ENCODE measurements at regions not wholly inside any gene's neighbourhood (a gene's known extent, or its start where the extent isn't known, plus 50 kb on each side); places are given as distances from the start of the nearest gene placed in this dataset.

DNA sequence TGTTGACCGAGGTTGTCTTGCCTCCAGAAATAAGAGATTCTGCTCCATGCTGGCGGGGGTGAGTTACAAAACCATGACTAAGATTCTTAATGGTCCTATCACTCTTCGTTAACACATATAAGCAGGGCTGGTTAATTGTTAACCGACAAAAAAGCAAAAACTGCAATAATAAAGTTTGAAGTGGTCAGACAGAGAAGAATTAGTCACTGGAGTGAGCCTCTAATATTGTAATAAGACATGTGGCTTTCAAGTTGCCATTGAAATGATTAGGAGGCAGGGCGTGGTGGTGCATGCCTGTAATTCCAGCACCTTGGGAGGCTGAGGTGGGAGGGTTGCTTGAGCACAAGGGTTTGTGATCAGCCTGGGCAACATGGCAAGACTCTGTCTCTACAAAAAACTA lies 78.4 kb upstream of the NR2F2 start:
- Histone ChIP-seq H3K4me3 (replicated peaks in 1 of 4; ENCODE audit: control extremely low read depth in 1 of 4, insufficient read depth in 1 of 4, low read depth in 3 of 4, low read length in 4 of 4) (no peak overlapping the region), H3K79me2 (ENCODE audit: control insufficient read depth, insufficient read depth, low read length) (no peaks in the 10 kb centered on the region), H3K36me3 (ENCODE audit: control insufficient read depth, insufficient read depth, low read length) (no peaks in the 10 kb centered on the region), H3K4me1 (ENCODE audit: control insufficient read depth, extremely low read depth, insufficient read depth, low read length) (no peaks in the 10 kb centered on the region), H2AFZ (ENCODE audit: low read length) (no peak overlapping the region), H3K9me3 (ENCODE audit: control insufficient read depth, insufficient read depth, low read depth, low read length) (no peaks in the 10 kb centered on the region), H3K27me3 (ENCODE audit: control insufficient read depth, insufficient read depth, low read length) (no peaks in the 10 kb centered on the region), H4K20me1 (ENCODE audit: control insufficient read depth, extremely low read depth, insufficient read depth, low read length) (no peaks in the 10 kb centered on the region), H3K27ac (ENCODE audit: insufficient read depth, low read length) (no peak overlapping the region), H3K9ac (ENCODE audit: insufficient read depth, low read length) (no peak overlapping the region), H3K4me2 (ENCODE audit: extremely low read depth, insufficient read depth, low read length) (no peak overlapping the region)
- no peak for TF ChIP-seq EZH2 (IDR thresholded peaks at IDR 0.05; ENCODE audit: low read length, missing control alignments)
- TF ChIP-seq, protein P1, sequence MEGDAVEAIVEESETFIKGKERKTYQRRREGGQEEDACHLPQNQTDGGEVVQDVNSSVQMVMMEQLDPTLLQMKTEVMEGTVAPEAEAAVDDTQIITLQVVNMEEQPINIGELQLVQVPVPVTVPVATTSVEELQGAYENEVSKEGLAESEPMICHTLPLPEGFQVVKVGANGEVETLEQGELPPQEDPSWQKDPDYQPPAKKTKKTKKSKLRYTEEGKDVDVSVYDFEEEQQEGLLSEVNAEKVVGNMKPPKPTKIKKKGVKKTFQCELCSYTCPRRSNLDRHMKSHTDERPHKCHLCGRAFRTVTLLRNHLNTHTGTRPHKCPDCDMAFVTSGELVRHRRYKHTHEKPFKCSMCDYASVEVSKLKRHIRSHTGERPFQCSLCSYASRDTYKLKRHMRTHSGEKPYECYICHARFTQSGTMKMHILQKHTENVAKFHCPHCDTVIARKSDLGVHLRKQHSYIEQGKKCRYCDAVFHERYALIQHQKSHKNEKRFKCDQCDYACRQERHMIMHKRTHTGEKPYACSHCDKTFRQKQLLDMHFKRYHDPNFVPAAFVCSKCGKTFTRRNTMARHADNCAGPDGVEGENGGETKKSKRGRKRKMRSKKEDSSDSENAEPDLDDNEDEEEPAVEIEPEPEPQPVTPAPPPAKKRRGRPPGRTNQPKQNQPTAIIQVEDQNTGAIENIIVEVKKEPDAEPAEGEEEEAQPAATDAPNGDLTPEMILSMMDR (conservative IDR thresholded peaks at IDR 0.05 in 1 of 2, IDR thresholded peaks at IDR 0.05 in 1 of 2; ENCODE audit: low read depth in 1 of 2, low read length in 2 of 2) = no peak
- DNase-seq (ENCODE audit: low read depth in 2 of 2) = no peak

DNA sequence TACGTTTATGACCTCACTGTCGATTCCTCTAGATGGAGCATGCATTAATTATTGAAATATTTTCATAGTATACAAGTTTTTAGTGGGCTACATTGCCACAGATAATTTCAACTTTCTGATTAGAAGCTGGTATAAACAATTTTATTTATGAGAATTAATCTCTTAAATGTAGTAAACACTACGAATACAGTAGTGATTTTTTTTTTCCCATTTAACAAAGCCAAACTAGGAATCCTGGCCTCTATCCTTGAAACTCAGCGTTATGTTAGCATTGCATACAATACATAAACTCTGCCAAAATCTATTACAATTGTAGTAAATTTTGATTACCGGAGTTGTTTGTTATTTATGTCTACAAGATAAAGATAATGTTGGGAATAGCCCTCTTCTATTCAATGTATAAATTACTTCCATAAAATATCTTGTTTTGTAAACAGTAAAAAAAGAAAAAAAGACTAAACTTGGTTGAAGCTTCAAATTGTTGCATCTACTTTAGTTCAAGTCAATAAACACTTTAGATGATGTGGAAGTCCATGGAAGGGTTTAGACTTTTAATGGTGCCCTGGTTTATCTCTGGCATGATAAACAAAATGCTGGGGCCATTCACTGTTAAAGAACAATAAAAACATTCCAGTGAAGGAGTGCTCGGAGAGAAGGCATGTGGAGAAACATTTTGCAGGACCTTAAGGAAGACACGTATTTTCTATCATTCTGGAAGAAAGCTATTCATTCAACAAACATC lies 77.3 kb upstream of the NR2F2 start:
- no peak overlapping the region for H3K27ac ChIP-seq (ENCODE audit: insufficient read depth, low read length)
- no peaks in the 10 kb centered on the region for H3K27me3 ChIP-seq (ENCODE audit: control insufficient read depth, insufficient read depth, low read length)
- no peak overlapping the region for H3K9ac ChIP-seq (ENCODE audit: insufficient read depth, low read length)
- no peaks in the 10 kb centered on the region for H3K79me2 ChIP-seq (ENCODE audit: control insufficient read depth, insufficient read depth, low read length)
- H3K9me3 ChIP-seq (ENCODE audit: control insufficient read depth, insufficient read depth, low read depth, low read length) = no peaks in the 10 kb centered on the region
- no peak overlapping the region for H2AFZ ChIP-seq (ENCODE audit: low read length)
- H3K4me2 ChIP-seq (ENCODE audit: extremely low read depth, insufficient read depth, low read length) = no peak overlapping the region
- H4K20me1 ChIP-seq (ENCODE audit: control insufficient read depth, extremely low read depth, insufficient read depth, low read length) = no peaks in the 10 kb centered on the region
- no peaks in the 10 kb centered on the region for H3K4me1 ChIP-seq (ENCODE audit: control insufficient read depth, extremely low read depth, insufficient read depth, low read length)
- TF ChIP-seq, protein P1 (conservative IDR thresholded peaks at IDR 0.05 in 1 of 2, IDR thresholded peaks at IDR 0.05 in 1 of 2; ENCODE audit: low read depth in 1 of 2, low read length in 2 of 2) = no peak
- TF ChIP-seq EZH2 (IDR thresholded peaks at IDR 0.05; ENCODE audit: low read length, missing control alignments) = no peak
- no peak for DNase-seq (ENCODE audit: low read depth in 2 of 2)
- H3K36me3 ChIP-seq (ENCODE audit: control insufficient read depth, insufficient read depth, low read length) = no peaks in the 10 kb centered on the region
- no peak overlapping the region for H3K4me3 ChIP-seq (replicated peaks in 1 of 4; ENCODE audit: control extremely low read depth in 1 of 4, insufficient read depth in 1 of 4, low read depth in 3 of 4, low read length in 4 of 4)

DNA sequence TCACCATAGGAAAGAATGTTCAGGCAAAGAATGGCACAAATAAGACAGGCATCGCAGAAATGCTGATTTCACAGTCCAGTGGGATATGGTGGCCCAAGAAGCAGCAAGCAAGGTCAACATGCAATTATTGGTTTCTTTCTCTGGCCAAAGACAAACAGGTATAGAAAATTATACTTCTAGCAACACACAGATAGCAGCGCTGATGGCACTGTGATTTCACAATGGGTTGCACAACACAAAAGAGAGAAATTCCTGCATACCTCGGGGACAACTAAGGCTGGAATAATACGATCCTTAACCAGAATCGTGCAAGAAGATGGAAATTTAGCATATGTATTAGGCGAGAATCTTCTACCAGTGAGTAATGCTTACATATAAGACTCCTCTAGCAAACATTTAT lies 76.3 kb upstream of the NR2F2 start:
- Histone ChIP-seq H3K4me2 (ENCODE audit: extremely low read depth, insufficient read depth, low read length) (no peak overlapping the region), H3K27ac (ENCODE audit: insufficient read depth, low read length) (no peak overlapping the region), H3K9me3 (ENCODE audit: control insufficient read depth, insufficient read depth, low read depth, low read length) (no peaks in the 10 kb centered on the region), H3K27me3 (ENCODE audit: control insufficient read depth, insufficient read depth, low read length) (no peaks in the 10 kb centered on the region), H3K4me1 (ENCODE audit: control insufficient read depth, extremely low read depth, insufficient read depth, low read length) (no peaks in the 10 kb centered on the region), H4K20me1 (ENCODE audit: control insufficient read depth, extremely low read depth, insufficient read depth, low read length) (no peaks in the 10 kb centered on the region), H3K36me3 (ENCODE audit: control insufficient read depth, insufficient read depth, low read length) (no peaks in the 10 kb centered on the region), H3K4me3 (replicated peaks in 1 of 4; ENCODE audit: control extremely low read depth in 1 of 4, insufficient read depth in 1 of 4, low read depth in 3 of 4, low read length in 4 of 4) (no peak overlapping the region), H2AFZ (ENCODE audit: low read length) (no peak overlapping the region), H3K79me2 (ENCODE audit: control insufficient read depth, insufficient read depth, low read length) (no peaks in the 10 kb centered on the region), H3K9ac (ENCODE audit: insufficient read depth, low read length) (no peak overlapping the region)
- DNase-seq (ENCODE audit: low read depth in 2 of 2) = no peak
- TF ChIP-seq, protein P1 (conservative IDR thresholded peaks at IDR 0.05 in 1 of 2, IDR thresholded peaks at IDR 0.05 in 1 of 2; ENCODE audit: low read depth in 1 of 2, low read length in 2 of 2) = no peak

Measured in fibroblast of lung (primary cell).